ENCODE measurements at regions not wholly inside any gene's neighbourhood (a gene's known extent, or its start where the extent isn't known, plus 50 kb on each side); places are given as distances from the start of the nearest gene placed in this dataset.
"Not testable (repeated sequence)": the region's sequence is repeated elsewhere in the genome, so short reads cannot be mapped to it uniquely, and the experiment has no call there.

DNA sequence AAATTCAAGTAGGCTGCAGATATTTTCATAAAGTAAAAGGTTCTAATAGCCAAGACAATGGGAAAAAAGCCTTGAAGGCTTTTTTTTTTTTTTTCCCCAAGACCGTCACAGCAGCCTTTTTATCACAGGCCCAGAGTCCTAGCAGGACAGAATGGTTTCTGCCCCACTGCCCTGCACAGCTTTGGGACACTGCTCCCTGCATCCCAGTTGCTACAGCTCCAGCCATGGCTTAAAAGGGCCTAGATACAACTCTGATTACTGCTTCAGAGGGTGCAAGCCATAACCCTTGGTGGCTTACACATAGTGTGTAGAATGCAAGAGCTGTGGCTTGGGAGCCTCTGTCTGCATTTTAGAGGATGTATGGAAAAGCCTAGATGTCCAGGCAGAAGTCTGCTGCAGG, 1362.8 kb downstream of the SLITRK5 start:
- DNase-seq (ENCODE audit: low spot score): no peak

DNA sequence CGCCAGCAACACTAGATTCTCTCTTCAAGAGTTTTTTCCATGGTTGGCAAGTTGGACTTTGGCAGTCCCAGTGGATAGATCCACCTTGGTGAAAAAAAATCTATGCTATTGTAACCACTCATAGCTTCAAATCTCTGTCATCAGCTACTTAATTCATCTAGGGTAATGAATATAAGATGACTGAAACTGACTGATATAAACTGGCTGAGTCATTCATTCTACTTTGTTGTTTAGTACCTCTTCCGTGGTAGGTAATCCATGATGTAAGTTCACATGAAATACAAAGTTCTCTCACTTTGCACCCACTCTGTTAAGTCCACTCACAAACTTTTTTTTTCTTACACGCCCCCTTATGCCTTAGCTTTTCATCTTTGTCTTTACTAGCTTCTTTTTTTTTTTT, 1381.5 kb downstream of the SLITRK5 start:
- DNase-seq (ENCODE audit: low spot score): no peak

GRCh38 chr13:89053418-89053817, 1382.2 kb downstream of the SLITRK5 start:
- DNase-seq (ENCODE audit: low spot score): no peak

DNA sequence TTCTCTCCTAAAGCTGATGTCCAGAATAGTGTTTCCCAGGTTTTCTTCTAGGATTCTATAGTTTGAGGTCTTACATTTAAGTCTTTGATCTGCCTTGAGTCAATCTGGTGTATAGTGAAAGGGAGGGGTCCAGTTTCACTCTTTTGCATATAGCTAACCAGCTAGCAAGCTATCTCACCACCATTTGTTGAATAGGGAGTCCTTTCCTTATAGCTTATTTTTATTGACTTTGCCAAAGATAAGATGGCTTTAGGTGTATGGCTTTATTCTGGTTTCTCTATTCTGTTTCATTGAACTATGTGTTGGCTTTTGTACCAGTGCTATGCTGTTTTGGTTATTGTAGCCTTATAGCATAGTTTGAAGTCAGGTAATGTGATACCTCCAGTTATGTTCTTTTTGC, 1386.1 kb downstream of the SLITRK5 start:
- DNase-seq (ENCODE audit: low spot score): no peak

DNA sequence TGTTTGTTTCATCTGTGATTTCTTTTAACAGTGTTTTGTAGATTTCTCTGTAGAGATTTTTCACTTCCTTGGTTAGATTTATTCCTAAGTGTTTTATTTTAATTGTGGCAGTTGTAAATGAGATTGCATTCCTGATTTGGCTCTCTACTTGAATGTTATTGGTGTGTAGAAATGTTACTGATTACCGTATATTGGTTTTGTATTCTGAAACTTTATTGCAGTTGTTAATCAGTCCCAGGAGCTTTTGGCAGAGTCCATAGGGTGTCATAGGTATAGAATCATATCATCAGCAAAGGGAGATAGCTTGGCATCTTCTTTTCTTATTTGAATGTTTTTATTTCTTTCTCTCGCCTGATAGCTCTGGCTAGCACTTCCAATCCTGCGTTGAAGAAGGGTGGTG, 1386.7 kb downstream of the SLITRK5 start:
- DNase-seq (ENCODE audit: low spot score): no peak

DNA sequence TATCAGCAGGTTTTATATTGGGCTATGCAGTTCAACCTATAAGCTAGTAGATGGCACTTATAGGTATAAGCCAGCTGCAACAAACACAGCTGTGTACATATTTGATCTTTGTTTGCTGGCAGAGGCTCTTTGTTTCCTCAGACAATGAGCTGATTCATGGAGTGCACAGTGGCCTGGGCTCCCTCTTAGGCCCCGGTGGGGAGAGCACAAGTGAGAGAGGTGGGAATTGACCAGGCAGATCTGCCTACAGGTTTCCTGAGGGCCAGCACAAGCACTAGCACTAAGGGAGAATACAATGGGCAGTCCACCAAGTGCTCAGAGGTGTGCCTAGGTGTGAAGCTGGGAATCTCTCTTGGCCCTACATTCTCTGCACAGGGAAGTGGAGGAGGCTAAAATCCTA, 1390.7 kb downstream of the SLITRK5 start:
- no peak for DNase-seq (ENCODE audit: low spot score)

- DNase-seq (ENCODE audit: low spot score): peak; percentile 16
Observed at GRCh38 chr13:89066868-89067466, 1395.8 kb downstream of the SLITRK5 start.

DNA sequence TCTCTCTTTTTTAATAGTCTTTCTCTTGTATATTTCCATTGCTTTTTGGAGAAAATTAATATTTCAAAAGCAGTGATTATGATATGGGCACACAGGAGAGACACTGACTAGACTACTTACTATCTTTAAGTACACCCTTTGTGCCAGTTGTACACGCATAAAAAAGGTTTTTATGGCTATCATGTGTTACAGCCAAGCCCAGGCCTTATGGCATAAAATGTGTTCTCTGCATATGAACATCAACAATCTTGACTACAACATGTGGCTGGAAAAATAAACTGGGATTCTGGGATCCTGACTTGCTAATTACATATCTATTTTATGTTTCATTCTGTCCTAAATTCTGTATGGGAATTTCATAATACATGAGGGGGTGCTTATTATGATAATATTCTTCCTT, 1401.8 kb downstream of the SLITRK5 start:
- no peak for DNase-seq (ENCODE audit: low spot score)

GRCh38 chr13:89076622-89077021, 1405.5 kb downstream of the SLITRK5 start:
- DNase-seq (ENCODE audit: low spot score): no peak

DNA sequence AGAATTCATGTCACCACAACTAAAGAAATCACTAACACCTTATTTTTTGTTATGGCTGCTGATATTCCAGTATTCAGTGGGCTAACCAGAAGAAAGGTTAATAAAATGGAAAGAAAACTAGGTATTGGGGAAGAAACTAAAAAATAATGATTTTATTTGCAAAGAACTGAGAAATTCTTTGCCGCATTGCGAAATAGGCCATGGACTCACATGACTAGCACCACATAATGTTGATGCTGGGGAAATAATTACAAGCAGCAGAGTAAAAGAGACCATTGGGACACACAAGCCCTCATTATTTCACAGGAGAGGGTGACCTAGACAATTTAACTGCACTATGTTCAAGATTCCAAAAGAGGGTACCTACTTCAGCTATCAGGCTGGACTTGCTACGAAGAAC, 1411.5 kb downstream of the SLITRK5 start:
- no peak for DNase-seq (ENCODE audit: low spot score)

DNA sequence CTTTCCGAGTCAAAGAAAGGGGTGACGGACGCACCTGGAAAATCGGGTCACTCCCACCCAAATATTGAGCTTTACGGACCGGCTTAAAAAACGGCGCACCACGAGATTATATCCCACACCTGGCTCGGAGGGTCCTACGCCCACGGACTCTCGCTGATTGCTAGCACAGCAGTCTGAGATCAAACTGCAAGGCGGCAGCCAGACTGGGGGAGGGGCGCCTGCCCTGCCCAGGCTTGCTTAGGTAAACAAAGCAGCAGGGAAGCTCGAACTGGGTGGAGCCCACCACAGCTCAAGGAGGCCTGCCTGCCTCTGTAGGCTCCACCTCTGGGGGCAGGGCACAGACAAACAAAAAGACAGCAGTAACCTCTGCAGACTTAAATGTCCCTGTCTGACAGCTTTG, 1416.9 kb downstream of the SLITRK5 start:
- not testable (repeated sequence) for DNase-seq (ENCODE audit: low spot score)

DNA sequence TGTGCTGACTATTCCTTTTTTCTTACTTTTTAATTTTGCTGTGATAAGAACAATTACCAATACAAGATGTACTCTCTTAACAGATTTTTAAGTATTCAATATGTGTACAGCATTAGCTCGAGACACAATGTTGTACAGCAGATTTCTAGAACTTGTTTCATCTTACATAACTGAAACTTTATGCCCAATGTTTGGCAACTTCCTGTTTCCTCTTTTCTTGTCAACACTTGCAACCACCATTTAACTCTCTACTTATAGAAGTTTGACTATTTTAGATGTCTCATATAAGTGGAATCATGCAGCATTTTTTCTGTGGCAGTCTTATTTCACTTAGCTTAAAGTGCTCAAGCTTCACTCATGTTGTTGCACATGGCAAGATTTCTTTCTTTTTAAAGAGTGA, 1426.8 kb downstream of the SLITRK5 start:
- DNase-seq (ENCODE audit: low spot score): no peak

DNA sequence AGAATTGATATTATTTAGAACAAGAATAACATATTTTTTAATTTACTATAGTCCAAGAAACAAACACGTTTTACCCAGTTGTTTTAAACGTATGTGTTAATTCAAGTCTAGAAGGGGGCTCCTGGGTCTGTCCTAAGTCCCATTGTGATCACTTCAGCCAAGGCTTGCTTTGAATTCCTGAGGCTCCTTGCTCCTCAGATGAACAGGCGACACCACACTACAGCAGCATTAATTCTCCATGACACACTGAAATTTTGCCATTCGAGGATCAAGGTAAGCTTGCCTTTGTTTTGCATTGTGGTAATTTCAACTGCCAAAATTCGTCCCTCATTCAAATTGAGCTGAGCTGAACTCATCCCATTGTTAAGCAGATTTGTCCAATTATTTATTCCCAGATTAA, 1442.6 kb downstream of the SLITRK5 start:
- DNase-seq (ENCODE audit: low spot score): no peak

DNA sequence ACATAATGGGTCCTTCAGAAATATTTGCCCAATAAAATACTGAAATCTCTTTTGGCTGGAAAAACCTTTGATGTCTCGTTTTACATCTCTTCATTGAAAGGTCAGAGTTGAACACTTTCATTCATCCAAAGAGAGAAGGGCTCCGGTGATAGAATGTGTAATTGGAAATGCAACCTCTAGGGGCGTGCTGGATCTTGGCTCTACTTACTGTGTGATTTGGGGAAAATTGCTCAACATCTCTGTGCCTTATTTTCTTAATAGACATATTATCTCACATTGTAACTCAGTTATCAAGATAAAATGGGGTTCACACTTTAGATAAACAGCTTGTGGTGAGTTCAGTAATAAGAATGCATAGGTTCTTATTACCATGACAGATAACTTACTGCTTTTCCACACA, 1444.1 kb downstream of the SLITRK5 start:
- no peak for DNase-seq (ENCODE audit: low spot score)

- DNase-seq (ENCODE audit: low spot score): no peak
Observed at GRCh38 chr13:89136678-89137077, 1465.5 kb downstream of the SLITRK5 start.

GRCh38 chr13:89150362-89150761, 1479.2 kb downstream of the SLITRK5 start:
- no peak for DNase-seq (ENCODE audit: low spot score)

DNA sequence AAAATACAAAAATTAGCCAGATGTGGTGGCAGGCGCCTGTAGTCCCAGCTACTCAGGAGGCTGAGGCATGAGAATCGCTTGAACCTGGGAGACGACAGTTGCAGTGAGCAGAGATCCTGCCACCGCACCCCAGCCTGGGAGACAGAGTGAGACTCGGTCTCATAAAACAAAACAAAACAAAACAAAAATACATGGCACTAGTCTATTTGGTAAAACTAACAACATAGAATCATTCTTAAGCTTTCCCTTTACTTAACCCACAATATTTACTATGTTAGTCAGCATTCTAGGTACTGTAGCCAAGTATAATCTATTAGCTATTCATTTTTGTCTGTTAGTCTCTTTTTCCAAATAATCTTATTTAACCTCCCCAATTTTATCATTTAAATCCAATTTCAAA, 1482.8 kb downstream of the SLITRK5 start:
- no peak for DNase-seq (ENCODE audit: low spot score)

GRCh38 chr13:89163096-89163495, 1491.9 kb downstream of the SLITRK5 start:
- no peak for DNase-seq (ENCODE audit: low spot score)

DNA sequence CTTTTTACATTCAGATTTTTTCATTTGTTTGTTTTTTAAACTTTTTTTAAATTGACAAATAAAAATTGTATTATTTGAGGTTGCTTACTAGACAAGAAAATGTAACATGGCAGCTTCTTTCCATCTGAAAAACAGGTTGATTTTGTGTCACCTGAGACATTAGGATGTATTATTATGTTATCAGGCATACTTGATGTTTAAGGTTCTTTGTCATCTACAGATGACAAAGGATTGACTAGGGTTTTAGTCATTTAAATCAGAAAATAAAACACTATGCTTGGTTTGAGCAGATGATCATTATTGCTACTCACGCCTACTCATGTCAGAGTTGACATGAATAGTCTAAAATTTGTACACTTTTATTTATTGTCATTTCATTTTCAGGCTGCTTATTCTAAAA, 1494.5 kb downstream of the SLITRK5 start:
- no peak for DNase-seq (ENCODE audit: low spot score)

- no peak for DNase-seq (ENCODE audit: low spot score)
Observed at GRCh38 chr13:89169951-89170350, 1498.8 kb downstream of the SLITRK5 start.

DNA sequence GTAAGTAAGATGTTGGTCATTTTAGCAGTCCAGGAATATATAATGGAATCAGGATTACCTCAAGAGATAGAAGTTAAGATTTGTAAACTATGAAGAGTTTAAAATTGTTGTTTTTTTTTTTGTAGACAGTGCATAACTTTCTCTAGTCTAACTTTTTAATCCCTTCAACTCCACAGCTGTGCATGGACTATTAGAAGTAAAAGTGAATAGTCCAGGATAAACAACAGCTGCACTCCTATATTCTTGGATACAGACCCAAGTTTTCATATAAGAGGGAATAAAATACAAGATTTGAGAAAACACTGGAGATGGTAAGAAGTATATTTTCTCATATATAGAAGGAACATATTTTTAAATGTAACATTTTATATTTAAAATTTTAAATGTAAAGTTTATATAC, 1509.9 kb downstream of the SLITRK5 start:
- DNase-seq (ENCODE audit: low spot score): no peak

- no peak for DNase-seq (ENCODE audit: low spot score)
Observed at GRCh38 chr13:89199138-89199537, 1528.0 kb downstream of the SLITRK5 start.

- no peak for DNase-seq (ENCODE audit: low spot score)
Observed at GRCh38 chr13:89204435-89204834, 1533.3 kb downstream of the SLITRK5 start.

- DNase-seq (ENCODE audit: low spot score): no peak
Observed at GRCh38 chr13:89205856-89206520, 1534.8 kb downstream of the SLITRK5 start.

All from SW480 (cell line).